Left ventricle myocardium superior (tissue), 1 donor: ENCODE measurements at regions not wholly inside any gene's neighbourhood (a gene's known extent, or its start where the extent isn't known, plus 50 kb on each side); places are given as distances from the start of the nearest gene placed in this dataset.

Experiments used
- ATAC-seq: fragments of 200-7000 bp; cut with Tn5 transposase; one replicate; pipeline ENCODE4 v1.9.1; 2020; ENCODE audit warnings: mild to moderate bottlenecking, moderate library complexity
- DNase-seq: peaks from one replicate; pipeline ENCODE4 v3.0.0-alpha.2; 2020
- intact Hi-C: fragments of 100-400 bp; cut with micrococcal nuclease; formaldehyde crosslinking; loops from one replicate; pipeline ENCODE4 v1.11.0; 2022
- donor health status: DM: no; HTN: yes; CAD: no; lungs with severe emphysema.

- intact Hi-C loops: no loop called here
- ATAC-seq (no peak), DNase-seq (no peak)
These were observed 1251.4 kb downstream of the ROBO1 start for GRCh38 chr3:78516437-78516836.

- no peak for DNase-seq
- ATAC-seq: no peak
- intact Hi-C loops: no loop called here
These were observed 1250.9 kb downstream of the ROBO1 start for GRCh38 chr3:78516937-78517336.

- ATAC-seq: no peak
- intact Hi-C loops: no loop called here
- no peak for DNase-seq
These were observed 1249.8 kb downstream of the ROBO1 start for GRCh38 chr3:78517965-78518364.

- intact Hi-C loops: no loop called here
These were observed 1248.5 kb downstream of the ROBO1 start for GRCh38 chr3:78519281-78519680.

GRCh38 chr3:78529601-78530000, 1238.2 kb downstream of the ROBO1 start:
- intact Hi-C loops: no loop called here
- ATAC-seq: no peak
- no peak for DNase-seq

More at GRCh38 chr3:78519281-78519680, 1248.5 kb downstream of the ROBO1 start:
- ATAC-seq (no peak), DNase-seq (no peak)

GRCh38 chr3:78540485-78540884, 1227.3 kb downstream of the ROBO1 start:
- DNase-seq (no peak), ATAC-seq (no peak)
- intact Hi-C loops: no loop called here

- intact Hi-C loops: no loop called here
- ATAC-seq (no peak), DNase-seq (no peak)
These were observed 1222.0 kb downstream of the ROBO1 start for GRCh38 chr3:78545827-78546226.
